Glutamatergic neuron (in vitro differentiated cells): ENCODE measurements at regions not wholly inside any gene's neighbourhood (a gene's known extent, or its start where the extent isn't known, plus 50 kb on each side); places are given as distances from the start of the nearest gene placed in this dataset.

Source experiments
- DNase-seq: peaks from one replicate; pipeline ENCODE4 v3.0.0; 2022
- H3K27ac Mint-ChIP-seq: one replicate; pipeline ENCODE4 v1.8.0; 2020; ENCODE audit warnings: mild to moderate bottlenecking, mixed read lengths, inconsistent platforms; ENCODE audit not compliant: unreplicated experiment
- H3K27me3 Mint-ChIP-seq: one replicate; pipeline ENCODE4 v1.8.0; 2020; ENCODE audit warnings: mild to moderate bottlenecking, moderate library complexity, mixed read lengths, inconsistent platforms; ENCODE audit not compliant: unreplicated experiment
- H3K36me3 Mint-ChIP-seq: one replicate; pipeline ENCODE4 v1.8.0; 2020; ENCODE audit warnings: mild to moderate bottlenecking, mixed read lengths, inconsistent platforms; ENCODE audit not compliant: unreplicated experiment
- H3K4me1 Mint-ChIP-seq: one replicate; pipeline ENCODE4 v1.8.0; 2020; ENCODE audit warnings: mild to moderate bottlenecking, low read depth, mixed read lengths, inconsistent platforms; ENCODE audit not compliant: unreplicated experiment
- H3K4me3 Mint-ChIP-seq: one replicate; pipeline ENCODE4 v1.8.0; 2020; ENCODE audit warnings: mild to moderate bottlenecking, mixed read lengths, inconsistent platforms; ENCODE audit not compliant: unreplicated experiment
- H3K9me3 Mint-ChIP-seq: one replicate; pipeline ENCODE4 v1.8.0; 2020; ENCODE audit warnings: mild to moderate bottlenecking, moderate library complexity, mixed read lengths, inconsistent platforms; ENCODE audit not compliant: unreplicated experiment
- CTCF ChIP-seq: fragments of 200-600 bp; sonication (generic); IDR thresholded peaks from one replicate; pipeline ENCODE4 v1.5.0; 2021; ENCODE audit not compliant: partially characterized antibody, unreplicated experiment

GRCh38 chr5:167351316-167351715 is 940.1 kb upstream of the WWC1 start:
- H3K9me3 Mint-ChIP-seq: peaks cover 2% of the 10 kb centered on the region
- peak overlapping the region; percentile 57 for H3K27ac Mint-ChIP-seq
- peaks cover 25% of the 10 kb centered on the region for H3K4me1 Mint-ChIP-seq
- no peak for DNase-seq
- H3K4me3 Mint-ChIP-seq: no peak overlapping the region
- no peak for TF ChIP-seq CTCF
- peaks cover 3% of the 10 kb centered on the region for H3K27me3 Mint-ChIP-seq
- H3K36me3 Mint-ChIP-seq: no peaks in the 10 kb centered on the region

- Mint-ChIP-seq H3K4me3 (no peak overlapping the region), H3K36me3 (no peaks in the 10 kb centered on the region), H3K27ac (no peak overlapping the region)
Observed at GRCh38 chr5:167352801-167353200, 938.6 kb upstream of the WWC1 start.

GRCh38 chr5:167355346-167355745 is 936.1 kb upstream of the WWC1 start:
- DNase-seq: no peak
- Mint-ChIP-seq H3K4me3 (no peak overlapping the region), H3K9me3 (no peaks in the 10 kb centered on the region), H3K27me3 (no peaks in the 10 kb centered on the region), H3K36me3 (no peaks in the 10 kb centered on the region), H3K27ac (no peak overlapping the region), H3K4me1 (peaks cover 1% of the 10 kb centered on the region)
- TF ChIP-seq CTCF: no peak

More at GRCh38 chr5:167352801-167353200, 938.6 kb upstream of the WWC1 start:
- Mint-ChIP-seq H3K4me1 (peaks cover 14% of the 10 kb centered on the region), H3K9me3 (peaks cover under 1% of the 10 kb centered on the region), H3K27me3 (peaks cover 3% of the 10 kb centered on the region)
- TF ChIP-seq CTCF: no peak
- DNase-seq: no peak

- H3K4me3 Mint-ChIP-seq: no peak overlapping the region
- no peak for TF ChIP-seq CTCF
- H3K4me1 Mint-ChIP-seq: peaks cover 1% of the 10 kb centered on the region
- DNase-seq: no peak
- no peaks in the 10 kb centered on the region for H3K9me3 Mint-ChIP-seq
- H3K27me3 Mint-ChIP-seq: no peaks in the 10 kb centered on the region
- no peak overlapping the region for H3K27ac Mint-ChIP-seq
- no peaks in the 10 kb centered on the region for H3K36me3 Mint-ChIP-seq
Observed at GRCh38 chr5:167356374-167356773, 935.1 kb upstream of the WWC1 start.

GRCh38 chr5:167358868-167359492 is 932.5 kb upstream of the WWC1 start:
- Mint-ChIP-seq H3K27ac (no peak overlapping the region), H3K36me3 (peaks cover 3% of the 10 kb centered on the region), H3K4me3 (no peak overlapping the region), H3K4me1 (no peaks in the 10 kb centered on the region), H3K9me3 (no peaks in the 10 kb centered on the region), H3K27me3 (no peaks in the 10 kb centered on the region)
- no peak for DNase-seq
- TF ChIP-seq CTCF: no peak
